ENCODE measurements at regions not wholly inside any gene's neighbourhood (a gene's known extent, or its start where the extent isn't known, plus 50 kb on each side); places are given as distances from the start of the nearest gene placed in this dataset.

DNA sequence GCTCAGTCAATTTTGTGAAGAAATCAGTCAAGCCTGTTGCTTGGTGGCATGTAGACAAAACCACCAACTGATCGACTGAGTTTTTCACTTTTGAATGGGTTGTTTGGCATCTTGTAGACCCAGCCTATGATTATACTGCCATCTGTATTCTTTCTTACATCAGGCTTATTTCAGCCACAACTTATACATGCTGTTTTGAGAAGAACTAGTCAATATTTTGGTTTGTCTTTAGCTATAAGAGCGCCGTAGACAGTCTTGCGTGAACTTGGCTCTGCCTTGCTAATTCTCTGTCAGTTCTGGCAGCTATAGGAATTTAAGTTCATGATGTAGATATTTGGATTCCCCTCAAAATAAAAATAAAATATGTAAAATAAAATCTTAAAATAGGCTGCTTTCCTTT is 742.0 kb upstream of the FANCL start:
- TF ChIP-seq SUZ12 (IDR thresholded peaks at IDR 0.05) (no peak), FOXM1 (IDR thresholded peaks at IDR 0.05; ENCODE audit: borderline replicate concordance) (no peak), ARNT (IDR thresholded peaks at IDR 0.05) (no peak), SP1 (IDR thresholded peaks at IDR 0.05) (no peak), L3MBTL2 (conservative IDR thresholded peaks at IDR 0.05) (no peak), FOXK2 (IDR thresholded peaks at IDR 0.05) (no peak), NFRKB (IDR thresholded peaks at IDR 0.05) (no peak)
- TF ChIP-seq, protein P1, sequence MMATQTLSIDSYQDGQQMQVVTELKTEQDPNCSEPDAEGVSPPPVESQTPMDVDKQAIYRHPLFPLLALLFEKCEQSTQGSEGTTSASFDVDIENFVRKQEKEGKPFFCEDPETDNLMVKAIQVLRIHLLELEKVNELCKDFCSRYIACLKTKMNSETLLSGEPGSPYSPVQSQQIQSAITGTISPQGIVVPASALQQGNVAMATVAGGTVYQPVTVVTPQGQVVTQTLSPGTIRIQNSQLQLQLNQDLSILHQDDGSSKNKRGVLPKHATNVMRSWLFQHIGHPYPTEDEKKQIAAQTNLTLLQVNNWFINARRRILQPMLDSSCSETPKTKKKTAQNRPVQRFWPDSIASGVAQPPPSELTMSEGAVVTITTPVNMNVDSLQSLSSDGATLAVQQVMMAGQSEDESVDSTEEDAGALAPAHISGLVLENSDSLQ (IDR thresholded peaks at IDR 0.05) = no peak

Data from HEK293T (cell line).